ENCODE measurements at regions not wholly inside any gene's neighbourhood (a gene's known extent, or its start where the extent isn't known, plus 50 kb on each side); places are given as distances from the start of the nearest gene placed in this dataset.
"Not testable (repeated sequence)": the region's sequence is repeated elsewhere in the genome, so short reads cannot be mapped to it uniquely, and the experiment has no call there.

GRCh38 chr9:75383420-75384034 lies 295.2 kb downstream of the OSTF1 start:
- H3K27ac ChIP-seq (ENCODE audit: low read length); H3K9me2 ChIP-seq (ENCODE audit: insufficient read depth, low read length); H3K27me3 ChIP-seq (ENCODE audit: insufficient read depth, low read depth, low read length); H2AFZ ChIP-seq (ENCODE audit: low read depth, low read length); H3K36me3 ChIP-seq (ENCODE audit: insufficient read depth, low read length); H3F3A ChIP-seq (ENCODE audit: insufficient read depth, low read length, poor library complexity, severe bottlenecking); H3K4me2 ChIP-seq (ENCODE audit: low read length); H3K9me3 ChIP-seq (ENCODE audit: low read length); H3K4me3 ChIP-seq (ENCODE audit: low read length); H4K20me1 ChIP-seq (ENCODE audit: insufficient read depth); H3K79me2 ChIP-seq (replicated peaks; ENCODE audit: insufficient read depth, low read length); H3K9ac ChIP-seq (ENCODE audit: low read length): not testable (repeated sequence)

- H3K9me2 ChIP-seq (ENCODE audit: insufficient read depth, low read length): no peaks in the 10 kb centered on the region
- no peak overlapping the region for H3K27ac ChIP-seq (ENCODE audit: low read length)
- H4K20me1 ChIP-seq (ENCODE audit: insufficient read depth): no peaks in the 10 kb centered on the region
- H3K36me3 ChIP-seq (ENCODE audit: insufficient read depth, low read length): no peaks in the 10 kb centered on the region
- H2AFZ ChIP-seq (ENCODE audit: low read depth, low read length): no peak overlapping the region
- H3F3A ChIP-seq (ENCODE audit: insufficient read depth, low read length, poor library complexity, severe bottlenecking): no peaks in the 10 kb centered on the region
- H3K9me3 ChIP-seq (ENCODE audit: low read length): no peaks in the 10 kb centered on the region
- TF ChIP-seq CTCF (IDR thresholded peaks at IDR 0.05; ENCODE audit: poor library complexity, severe bottlenecking) (no peak), REST (IDR thresholded peaks at IDR 0.05; ENCODE audit: borderline replicate concordance) (no peak)
- no peak overlapping the region for H3K4me3 ChIP-seq (ENCODE audit: low read length)
- H3K4me2 ChIP-seq (ENCODE audit: low read length): no peak overlapping the region
- H3K27me3 ChIP-seq (ENCODE audit: insufficient read depth, low read depth, low read length): no peaks in the 10 kb centered on the region
- no peaks in the 10 kb centered on the region for H3K79me2 ChIP-seq (replicated peaks; ENCODE audit: insufficient read depth, low read length)
- H3K9ac ChIP-seq (ENCODE audit: low read length): no peak overlapping the region
Measured at GRCh38 chr9:75385236-75385635, 296.9 kb downstream of the OSTF1 start.

- no peaks in the 10 kb centered on the region for H3K9me3 ChIP-seq (ENCODE audit: low read length)
Measured at GRCh38 chr9:75389101-75389500, 300.8 kb downstream of the OSTF1 start.

More at GRCh38 chr9:75389101-75389500, 300.8 kb downstream of the OSTF1 start:
- H3K4me3 ChIP-seq (ENCODE audit: low read length): no peak overlapping the region
- no peaks in the 10 kb centered on the region for H3K27me3 ChIP-seq (ENCODE audit: insufficient read depth, low read depth, low read length)
- H4K20me1 ChIP-seq (ENCODE audit: insufficient read depth): no peaks in the 10 kb centered on the region
- H3K79me2 ChIP-seq (replicated peaks; ENCODE audit: insufficient read depth, low read length): no peaks in the 10 kb centered on the region
- no peak overlapping the region for H3K4me2 ChIP-seq (ENCODE audit: low read length)
- no peaks in the 10 kb centered on the region for H3F3A ChIP-seq (ENCODE audit: insufficient read depth, low read length, poor library complexity, severe bottlenecking)
- no peak overlapping the region for H3K9ac ChIP-seq (ENCODE audit: low read length)
- H3K9me2 ChIP-seq (ENCODE audit: insufficient read depth, low read length): no peaks in the 10 kb centered on the region
- TF ChIP-seq POLR2AphosphoS5 (IDR thresholded peaks at IDR 0.05): no peak
- no peak for TF ChIP-seq EP300 (conservative IDR thresholded peaks at IDR 0.05; ENCODE audit: poor library complexity, severe bottlenecking)
- no peak for TF ChIP-seq SMC3 (conservative IDR thresholded peaks at IDR 0.05; ENCODE audit: poor library complexity)
- no peak for TF ChIP-seq MXI1 (conservative IDR thresholded peaks at IDR 0.05; ENCODE audit: poor library complexity, severe bottlenecking)
- TF ChIP-seq EZH2 (IDR thresholded peaks at IDR 0.05; ENCODE audit: borderline replicate concordance, insufficient read depth, low read length, poor library complexity, severe bottlenecking): no peak
- TF ChIP-seq TAF1 (IDR thresholded peaks at IDR 0.05; ENCODE audit: low read depth): no peak
- TF ChIP-seq RAD21 (conservative IDR thresholded peaks at IDR 0.05): no peak
- no peak overlapping the region for H3K27ac ChIP-seq (ENCODE audit: low read length)
- no peaks in the 10 kb centered on the region for H3K36me3 ChIP-seq (ENCODE audit: insufficient read depth, low read length)
- H2AFZ ChIP-seq (ENCODE audit: low read depth, low read length): no peak overlapping the region
